CD4-positive, CD25-positive, alpha-beta regulatory T cell (primary cell): ENCODE measurements at regions not wholly inside any gene's neighbourhood (a gene's known extent, or its start where the extent isn't known, plus 50 kb on each side); places are given as distances from the start of the nearest gene placed in this dataset.
A peak's percentile ranks its signal among the peaks of the same experiment; 100 is the strongest.
"Not testable (repeated sequence)": the region's sequence is repeated elsewhere in the genome, so short reads cannot be mapped to it uniquely, and the experiment has no call there.

Experiments used
- ATAC-seq, 2 donors: fragments of 150-1000 bp; cut with Tn5 transposase; one replicate each; pipeline ENCODE4 v1.10.0; 2021; ENCODE audit warnings: low read depth in 2 of 2, moderate number of reproducible peaks in 2 of 2, moderate library complexity in 1 of 2
- DNase-seq, 3 donors: peaks; one replicate each; pipeline versions ENCODE4 v3.0.0 to v3.0.0-alpha.2; 2012 to 2022; ENCODE audit warnings: mixed read lengths in 1 of 3
- H3K27ac ChIP-seq: one replicate; pipeline ENCODE4 v1.7.0; 2013; ENCODE audit warnings: mild to moderate bottlenecking, low read length; ENCODE audit not compliant: insufficient read depth, poor library complexity, severe bottlenecking
- H3K27me3 ChIP-seq: one replicate; pipeline ENCODE4 v1.7.0; 2013; ENCODE audit warnings: low read length; ENCODE audit not compliant: control insufficient read depth, insufficient read depth
- H3K36me3 ChIP-seq: one replicate; pipeline ENCODE4 v1.7.0; 2013; ENCODE audit warnings: mild to moderate bottlenecking, low read length, moderate library complexity; ENCODE audit not compliant: control insufficient read depth, insufficient read depth
- H3K4me1 ChIP-seq: 2 replicates; pipeline ENCODE4 v1.7.0; 2013; ENCODE audit warnings: mild to moderate bottlenecking, low read length; ENCODE audit not compliant: insufficient read depth, control insufficient read depth, poor library complexity, severe bottlenecking
- H3K4me3 ChIP-seq: one replicate; pipeline ENCODE4 v1.7.0; 2013; ENCODE audit warnings: low read depth, mild to moderate bottlenecking, low read length, moderate library complexity
- H3K9me3 ChIP-seq, 2 experiments: 1 replicate in 1 of 2; 2 replicates in 1 of 2; pipeline ENCODE4 v1.7.0; 2013; ENCODE audit warnings: low read length in 2 of 2, mild to moderate bottlenecking in 1 of 2, moderate library complexity in 1 of 2; ENCODE audit not compliant: control insufficient read depth in 2 of 2
- H3K27ac Mint-ChIP-seq, 3 donors: one replicate each; pipeline ENCODE4 v1.8.0; 2020 to 2022; ENCODE audit warnings: mild to moderate bottlenecking in 3 of 3, mixed read lengths in 3 of 3, moderate library complexity in 2 of 3
- H3K27me3 Mint-ChIP-seq: one replicate; pipeline ENCODE4 v1.8.0; 2022; ENCODE audit warnings: mild to moderate bottlenecking, mixed read lengths
- H3K36me3 Mint-ChIP-seq: one replicate; pipeline ENCODE4 v1.8.0; 2020; ENCODE audit warnings: mixed read lengths
- H3K4me1 Mint-ChIP-seq, 4 donors: one replicate each; pipeline ENCODE4 v1.8.0; 2020 to 2022; ENCODE audit warnings: mixed read lengths in 4 of 4, mild to moderate bottlenecking in 1 of 4
- H3K4me3 Mint-ChIP-seq, 4 donors: one replicate each; pipeline ENCODE4 v1.8.0; 2020 to 2022; ENCODE audit warnings: mild to moderate bottlenecking in 4 of 4, mixed read lengths in 4 of 4, moderate library complexity in 3 of 4
- H3K9me3 Mint-ChIP-seq, 7 donors: one replicate each; pipeline ENCODE4 v1.8.0; 2020 to 2022; ENCODE audit warnings: mixed read lengths in 7 of 7, mild to moderate bottlenecking in 3 of 7, moderate library complexity in 2 of 7

DNA sequence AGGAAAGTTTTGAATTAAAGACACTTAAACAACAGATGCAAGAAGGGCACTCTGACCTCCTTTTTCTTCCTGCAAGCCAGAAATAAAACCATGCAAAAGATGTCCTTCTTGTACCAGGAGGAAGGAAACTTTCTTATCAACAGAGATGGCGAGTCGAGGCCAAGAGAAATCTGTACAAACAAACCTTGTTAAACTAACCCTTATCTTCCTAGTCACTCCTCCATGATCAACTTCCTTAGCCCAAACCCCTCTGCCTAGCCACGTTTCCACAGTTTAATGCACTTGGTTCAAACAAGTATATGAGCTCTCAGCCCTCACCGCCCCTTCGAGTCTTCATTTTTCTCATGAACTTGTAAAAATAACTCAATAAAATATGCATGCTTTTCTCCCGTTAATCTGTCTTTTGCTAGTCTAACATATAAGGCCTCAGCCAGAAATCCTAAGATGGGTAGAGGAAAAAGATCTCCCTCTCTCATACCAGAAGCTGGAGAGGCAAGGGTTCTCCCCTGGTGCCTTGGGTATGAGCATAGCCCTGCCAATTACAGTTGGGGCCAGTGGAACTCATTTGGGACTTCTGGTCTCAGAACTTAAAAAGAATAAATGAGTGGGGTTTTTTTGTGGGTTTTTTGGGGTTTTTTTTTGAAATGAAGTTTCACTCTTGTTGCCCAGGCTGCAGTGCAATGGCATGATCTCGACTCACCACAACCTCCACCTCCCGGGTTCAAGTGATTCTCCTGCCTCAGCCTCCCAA, 141.7 kb upstream of the SOD1 start:
- peaks cover 0 to 6% (median 0%) of the 10 kb centered on the region in 4 donors for H3K4me1 Mint-ChIP-seq
- no peak for ATAC-seq

DNA sequence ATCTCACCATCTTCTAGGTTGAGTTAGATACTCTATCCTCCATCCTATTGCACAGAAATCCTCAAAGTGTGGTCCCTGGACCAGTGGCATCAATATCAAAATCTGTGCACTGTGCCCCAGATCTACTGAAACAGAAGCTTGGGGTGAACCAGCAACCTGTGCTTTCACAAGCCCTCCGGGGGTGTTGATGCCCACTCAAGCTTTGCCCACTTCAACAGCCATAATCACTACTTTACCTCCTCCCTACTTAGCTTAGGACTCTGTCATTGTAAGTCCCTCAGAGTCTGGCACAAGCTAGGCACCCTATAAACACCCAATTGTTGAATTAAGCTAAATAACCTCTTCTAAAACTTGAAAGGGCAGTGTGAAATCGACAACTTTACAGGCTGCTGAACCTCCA, 144.2 kb upstream of the SOD1 start:
- Mint-ChIP-seq H3K27me3 (no peaks in the 10 kb centered on the region), H3K9me3 (no peaks in the 10 kb centered on the region), H3K4me1 (peaks cover 0 to 3% (median under 1%) of the 10 kb centered on the region in 4 donors), H3K27ac (no peak overlapping the region), H3K36me3 (peaks cover 4% of the 10 kb centered on the region), H3K4me3 (no peak overlapping the region)
- Histone ChIP-seq H3K27ac (no peak overlapping the region), H3K4me3 (no peak overlapping the region), H3K36me3 (no peaks in the 10 kb centered on the region), H3K9me3 (no peaks in the 10 kb centered on the region), H3K4me1 (peaks cover 2% of the 10 kb centered on the region), H3K27me3 (peaks cover 2% of the 10 kb centered on the region)
- ATAC-seq (no peak), DNase-seq (no peak)

More for the DNA sequence above, 141.7 kb upstream of the SOD1 start:
- no peak overlapping the region for H3K27ac Mint-ChIP-seq
- DNase-seq: no peak
- Histone ChIP-seq H3K27ac (no peak overlapping the region), H3K4me3 (no peak overlapping the region), H3K4me1 (no peaks in the 10 kb centered on the region), H3K27me3 (peaks cover 2% of the 10 kb centered on the region), H3K36me3 (no peaks in the 10 kb centered on the region), H3K9me3 (no peaks in the 10 kb centered on the region)
- no peaks in the 10 kb centered on the region for H3K27me3 Mint-ChIP-seq
- peaks cover 4% of the 10 kb centered on the region for H3K36me3 Mint-ChIP-seq
- no peak overlapping the region for H3K4me3 Mint-ChIP-seq
- no peaks in the 10 kb centered on the region for H3K9me3 Mint-ChIP-seq

DNA sequence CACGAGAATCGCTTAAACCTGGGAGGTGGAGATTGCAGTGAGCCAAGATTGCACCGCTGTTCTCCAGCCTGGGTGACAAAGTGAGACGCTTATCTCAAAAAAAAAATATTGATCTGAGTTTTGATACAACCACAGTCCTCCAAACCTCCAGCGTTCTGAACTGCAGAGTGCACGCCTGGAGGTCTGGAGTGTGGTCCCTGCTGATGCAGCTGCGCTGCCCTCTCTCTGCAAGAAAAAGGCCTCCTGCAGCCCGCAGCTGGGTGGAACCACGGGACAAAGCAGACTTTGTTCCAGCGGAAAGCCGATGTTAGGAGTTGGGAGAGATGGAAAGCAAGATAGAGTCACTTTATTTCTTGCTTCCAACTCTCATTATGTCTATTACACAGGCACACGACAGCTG, 144.9 kb upstream of the SOD1 start:
- no peak overlapping the region for H3K4me3 ChIP-seq
- H3K36me3 ChIP-seq: no peaks in the 10 kb centered on the region
- Mint-ChIP-seq H3K27ac (peak overlapping the region in 1 of 3 donors; percentile 32), H3K9me3 (no peaks in the 10 kb centered on the region), H3K27me3 (no peaks in the 10 kb centered on the region), H3K36me3 (peaks cover 4% of the 10 kb centered on the region), H3K4me1 (peaks cover under 1 to 9% (median 7%) of the 10 kb centered on the region in 4 donors), H3K4me3 (no peak overlapping the region)
- no peak for DNase-seq
- ATAC-seq: no peak
- no peaks in the 10 kb centered on the region for H3K9me3 ChIP-seq
- peaks cover 8% of the 10 kb centered on the region for H3K4me1 ChIP-seq
- H3K27me3 ChIP-seq: peaks cover 2% of the 10 kb centered on the region
- no peak overlapping the region for H3K27ac ChIP-seq

DNA sequence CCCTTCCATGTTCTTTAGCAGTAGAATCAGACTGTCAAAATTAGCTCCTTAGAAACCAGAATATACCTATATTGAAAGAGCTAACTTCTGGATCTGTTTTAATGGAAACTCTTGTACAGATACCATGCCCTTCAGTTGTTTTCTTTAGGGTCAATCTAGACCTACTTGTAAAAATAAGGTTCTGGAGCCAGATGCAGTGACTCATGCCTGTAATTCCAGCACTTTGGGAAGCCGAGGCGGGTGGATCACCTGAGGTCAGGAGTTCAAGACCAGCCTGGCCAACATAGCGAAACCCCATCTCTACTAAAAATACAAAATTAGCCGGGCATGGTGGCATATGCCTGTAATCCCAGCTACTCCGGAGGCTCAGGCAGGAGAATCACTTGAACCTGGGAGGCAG, 146.0 kb upstream of the SOD1 start:
- not testable (repeated sequence) for H3K9me3 Mint-ChIP-seq, H3K27me3 ChIP-seq, H3K27ac Mint-ChIP-seq, DNase-seq, H3K36me3 Mint-ChIP-seq, H3K36me3 ChIP-seq, H3K4me3 ChIP-seq, H3K9me3 ChIP-seq, H3K4me3 Mint-ChIP-seq, H3K27ac ChIP-seq, ATAC-seq, H3K27me3 Mint-ChIP-seq
- H3K4me1 ChIP-seq: peaks cover 16% of the 10 kb centered on the region
- H3K4me1 Mint-ChIP-seq: peaks cover 4 to 18% (median 12%) of the 10 kb centered on the region in 4 donors

DNA sequence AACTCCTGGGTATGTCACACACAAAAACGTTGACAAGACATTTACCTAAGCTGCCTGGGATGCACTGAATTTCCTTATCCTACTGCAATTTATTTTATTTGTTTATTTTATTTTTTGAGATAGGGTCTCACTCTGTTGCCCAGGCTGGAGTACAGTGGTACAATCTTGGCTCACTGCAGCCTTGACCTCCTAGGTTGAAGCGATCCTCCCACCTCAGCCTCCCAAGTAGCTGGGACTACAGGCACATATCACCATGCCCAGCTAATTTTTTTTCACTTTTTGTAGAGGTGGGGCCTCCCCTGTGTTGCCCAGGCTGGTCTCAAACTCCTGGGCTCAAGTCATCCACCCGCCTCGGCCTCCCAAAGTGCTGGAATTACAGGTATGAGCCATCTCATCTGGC, 147.5 kb upstream of the SOD1 start:
- not testable (repeated sequence) for H3K27ac Mint-ChIP-seq, H3K27me3 Mint-ChIP-seq, H3K27me3 ChIP-seq, H3K36me3 ChIP-seq, H3K4me3 Mint-ChIP-seq, H3K36me3 Mint-ChIP-seq, H3K4me3 ChIP-seq, DNase-seq, ATAC-seq, H3K9me3 Mint-ChIP-seq, H3K9me3 ChIP-seq, H3K27ac ChIP-seq
- H3K4me1 Mint-ChIP-seq: peaks cover 10 to 24% (median 12%) of the 10 kb centered on the region in 4 donors
- peaks cover 16% of the 10 kb centered on the region for H3K4me1 ChIP-seq

DNA sequence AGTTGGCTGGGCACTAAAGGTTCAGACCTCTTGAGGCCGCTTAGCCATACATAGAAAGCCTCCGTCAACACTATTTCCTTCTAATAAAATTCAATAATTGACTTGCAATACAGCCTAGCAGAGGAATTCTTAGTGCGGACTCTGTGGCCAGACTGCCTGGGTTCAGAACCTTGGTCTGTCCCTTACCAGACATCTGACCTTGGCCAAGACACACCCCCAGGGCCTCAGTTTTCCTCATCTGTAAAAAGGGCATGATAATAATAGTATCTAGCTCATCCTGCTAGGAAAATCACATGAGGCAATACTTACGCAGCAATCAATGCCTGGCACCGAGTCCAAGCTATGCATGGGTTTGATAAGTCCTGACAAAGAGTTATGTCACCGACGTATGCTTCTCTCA, 148.2 kb upstream of the SOD1 start:
- DNase-seq (no peak), ATAC-seq (no peak)
- H3K9me3 ChIP-seq: no peaks in the 10 kb centered on the region
- Mint-ChIP-seq H3K36me3 (peaks cover 4% of the 10 kb centered on the region), H3K4me1 (peaks cover 11 to 31% (median 13%) of the 10 kb centered on the region in 4 donors), H3K27ac (no peak overlapping the region), H3K27me3 (no peaks in the 10 kb centered on the region), H3K4me3 (no peak overlapping the region), H3K9me3 (no peaks in the 10 kb centered on the region)
- peaks cover 2% of the 10 kb centered on the region for H3K27me3 ChIP-seq
- no peak overlapping the region for H3K27ac ChIP-seq
- no peak overlapping the region for H3K4me3 ChIP-seq
- peaks cover 16% of the 10 kb centered on the region for H3K4me1 ChIP-seq
- H3K36me3 ChIP-seq: no peaks in the 10 kb centered on the region

DNA sequence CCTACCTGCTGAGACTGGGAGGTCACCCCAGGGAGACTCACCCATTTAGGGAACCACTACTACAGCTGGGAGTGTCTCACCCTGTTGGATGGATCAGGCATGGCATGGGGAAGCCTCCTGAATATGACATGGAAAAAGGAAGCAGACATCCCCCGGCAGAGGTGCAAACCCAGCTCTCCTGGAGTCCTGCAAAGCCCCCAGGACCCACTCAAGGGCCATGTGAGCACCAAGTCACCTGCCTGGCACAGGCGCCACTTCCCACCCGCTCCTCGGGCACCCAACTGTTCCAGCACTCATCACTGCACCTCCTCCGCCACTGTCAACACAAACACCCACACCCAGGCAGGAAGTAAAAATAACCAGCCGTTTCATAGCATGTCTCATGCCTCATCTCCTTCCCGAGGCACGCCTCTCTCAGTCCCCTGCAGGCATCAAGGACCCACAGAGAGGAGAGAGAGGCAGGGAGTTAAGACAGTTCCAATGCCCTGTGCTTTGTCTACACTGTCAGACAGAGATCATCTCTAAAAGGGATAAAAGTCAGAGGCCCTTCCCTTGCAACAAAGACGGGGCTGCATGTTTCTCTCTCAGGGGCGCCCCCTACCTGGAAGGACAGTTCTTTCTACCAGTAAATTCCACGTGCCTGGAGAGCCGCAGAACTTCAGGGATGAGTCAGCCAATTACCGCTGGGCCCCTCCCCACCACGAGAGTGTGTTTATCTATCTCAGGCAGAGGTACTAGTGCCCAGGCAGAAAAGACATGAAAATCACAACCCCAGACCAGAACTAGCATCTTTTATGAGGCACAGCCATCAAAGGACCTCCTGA, 150.1 kb upstream of the SOD1 start:
- Mint-ChIP-seq H3K9me3 (peaks cover 0 to 1% (median 0%) of the 10 kb centered on the region in 7 donors), H3K36me3 (no peaks in the 10 kb centered on the region), H3K27me3 (no peaks in the 10 kb centered on the region), H3K4me3 (peak overlapping the region in 3 of 4 donors; percentile 1 to 74 (median 54)), H3K4me1 (peaks cover 11 to 45% (median 17%) of the 10 kb centered on the region in 4 donors), H3K27ac (peak overlapping the region; percentile 80 to 82 (median 80))
- Histone ChIP-seq H3K27me3 (no peaks in the 10 kb centered on the region), H3K9me3 (no peaks in the 10 kb centered on the region), H3K4me1 (peaks cover 18% of the 10 kb centered on the region), H3K4me3 (peak overlapping the region; percentile 44), H3K27ac (no peak overlapping the region), H3K36me3 (no peaks in the 10 kb centered on the region)
- peak; percentile 77 to 84 for ATAC-seq
- DNase-seq: peak; percentile 28 to 93 (median 62)
